ENCODE measurements at regions not wholly inside any gene's neighbourhood (a gene's known extent, or its start where the extent isn't known, plus 50 kb on each side); places are given as distances from the start of the nearest gene placed in this dataset.

- Histone ChIP-seq H3K9me3 (no peaks in the 10 kb centered on the region), H3K27me3 (no peaks in the 10 kb centered on the region), H3K4me1 (no peaks in the 10 kb centered on the region), H3K36me3 (ENCODE audit: low read depth, missing control alignments) (no peaks in the 10 kb centered on the region), H3K4me3 (no peak overlapping the region), H3K27ac (no peak overlapping the region)
- TF ChIP-seq POLR2A (IDR thresholded peaks at IDR 0.05), result no peak
- no peak for TF ChIP-seq CTCF (IDR thresholded peaks at IDR 0.05)
- no peak for DNase-seq
- 29 to 34% methylated on average over 1 of the region's 1 CpG for WGBS, 2 donors
- intact Hi-C loops (cut with DNase I; ENCODE audit: low total_unique reads), result no loop called here
These were observed 590.0 kb upstream of the SEMA3D start for GRCh38 chr7:85776691-85777345.

DNA sequence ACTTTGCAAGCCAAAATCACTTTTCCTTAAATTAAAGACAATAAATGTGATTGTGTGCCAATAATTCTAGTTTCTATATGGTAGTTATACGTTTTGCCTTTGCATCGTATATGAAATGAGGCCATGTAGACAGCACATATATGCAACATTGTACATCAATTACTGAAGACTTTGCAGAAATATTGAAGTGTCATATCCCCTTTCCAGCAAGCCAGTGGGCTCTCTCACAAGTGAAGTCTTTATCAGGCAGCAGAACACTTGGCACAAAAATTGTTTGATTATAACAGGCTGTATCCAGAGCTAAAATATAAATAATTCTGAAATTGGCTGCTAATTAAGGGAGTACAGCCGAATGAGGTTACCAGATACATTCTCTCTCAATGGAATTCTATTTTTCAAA, 588.6 kb upstream of the SEMA3D start:
- DNase-seq, result no peak
- 47 to 68% methylated on average over 3 of the region's 3 CpGs for WGBS, 2 donors
- TF ChIP-seq CTCF (IDR thresholded peaks at IDR 0.05), result no peak
- no peak for TF ChIP-seq POLR2A (IDR thresholded peaks at IDR 0.05)
- H3K4me3 ChIP-seq, result no peak overlapping the region
- H3K36me3 ChIP-seq (ENCODE audit: low read depth, missing control alignments), result no peaks in the 10 kb centered on the region
- H3K9me3 ChIP-seq, result no peaks in the 10 kb centered on the region
- H3K27me3 ChIP-seq, result no peaks in the 10 kb centered on the region
- intact Hi-C loops (cut with DNase I; ENCODE audit: low total_unique reads), result no loop called here
- H3K27ac ChIP-seq, result no peak overlapping the region
- H3K4me1 ChIP-seq, result no peaks in the 10 kb centered on the region

GRCh38 chr7:85774986-85775385, 588.1 kb upstream of the SEMA3D start:
- H3K4me3 ChIP-seq, result no peak overlapping the region
- no peaks in the 10 kb centered on the region for H3K4me1 ChIP-seq
- intact Hi-C loops (cut with DNase I; ENCODE audit: low total_unique reads), result no loop called here
- 76 to 79% methylated on average over 6 of the region's 6 CpGs for WGBS, 2 donors
- no peaks in the 10 kb centered on the region for H3K27me3 ChIP-seq
- no peaks in the 10 kb centered on the region for H3K9me3 ChIP-seq
- no peak for DNase-seq
- TF ChIP-seq CTCF (IDR thresholded peaks at IDR 0.05), result no peak
- no peak for TF ChIP-seq POLR2A (IDR thresholded peaks at IDR 0.05)
- no peak overlapping the region for H3K27ac ChIP-seq
- no peaks in the 10 kb centered on the region for H3K36me3 ChIP-seq (ENCODE audit: low read depth, missing control alignments)

- Histone ChIP-seq H3K9me3 (no peaks in the 10 kb centered on the region), H3K36me3 (ENCODE audit: low read depth, missing control alignments) (no peaks in the 10 kb centered on the region), H3K27me3 (no peaks in the 10 kb centered on the region), H3K4me1 (no peaks in the 10 kb centered on the region), H3K27ac (no peak overlapping the region), H3K4me3 (no peak overlapping the region)
- no peak for DNase-seq
- TF ChIP-seq POLR2A (IDR thresholded peaks at IDR 0.05) (no peak), CTCF (IDR thresholded peaks at IDR 0.05) (no peak)
- 51 to 54% methylated on average over 2 of the region's 2 CpGs for WGBS, 2 donors
- intact Hi-C loops (cut with DNase I; ENCODE audit: low total_unique reads), result no loop called here
These were observed 586.4 kb upstream of the SEMA3D start for GRCh38 chr7:85773116-85773728.

- no peak overlapping the region for H3K4me3 ChIP-seq
- H3K36me3 ChIP-seq (ENCODE audit: low read depth, missing control alignments), result no peaks in the 10 kb centered on the region
- H3K27me3 ChIP-seq, result no peaks in the 10 kb centered on the region
- H3K4me1 ChIP-seq, result no peaks in the 10 kb centered on the region
- no peak for DNase-seq
- no peak overlapping the region for H3K27ac ChIP-seq
- intact Hi-C loops (cut with DNase I; ENCODE audit: low total_unique reads), result no loop called here
- WGBS, 2 donors, result 80 to 83% methylated on average over 3 of the region's 3 CpGs
- H3K9me3 ChIP-seq, result no peaks in the 10 kb centered on the region
- no peak for TF ChIP-seq POLR2A (IDR thresholded peaks at IDR 0.05)
- no peak for TF ChIP-seq CTCF (IDR thresholded peaks at IDR 0.05)
These were observed 584.7 kb upstream of the SEMA3D start for GRCh38 chr7:85771516-85771915.
